ENCODE measurements at regions not wholly inside any gene's neighbourhood (a gene's known extent, or its start where the extent isn't known, plus 50 kb on each side); places are given as distances from the start of the nearest gene placed in this dataset.

DNA sequence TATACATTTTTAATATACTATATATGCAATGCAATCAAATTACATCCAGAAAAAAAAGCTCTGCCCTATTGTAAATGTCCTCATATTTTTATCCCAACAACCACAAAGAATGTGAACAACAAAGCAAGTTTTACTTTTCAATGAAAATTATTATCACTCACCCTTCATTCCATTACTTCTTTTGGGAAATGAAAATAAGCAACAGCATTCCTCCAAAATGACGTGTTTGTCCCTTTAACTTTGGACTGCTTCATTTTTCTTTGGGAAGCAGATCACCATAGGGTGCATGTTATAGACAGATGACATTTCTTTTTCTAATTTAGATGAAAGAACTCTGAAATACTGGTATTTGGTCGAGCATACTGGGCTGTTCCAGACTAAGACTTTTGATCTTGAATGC lies 667.1 kb upstream of the BOD1L1 start (continued):
- TF ChIP-seq, protein P1, sequence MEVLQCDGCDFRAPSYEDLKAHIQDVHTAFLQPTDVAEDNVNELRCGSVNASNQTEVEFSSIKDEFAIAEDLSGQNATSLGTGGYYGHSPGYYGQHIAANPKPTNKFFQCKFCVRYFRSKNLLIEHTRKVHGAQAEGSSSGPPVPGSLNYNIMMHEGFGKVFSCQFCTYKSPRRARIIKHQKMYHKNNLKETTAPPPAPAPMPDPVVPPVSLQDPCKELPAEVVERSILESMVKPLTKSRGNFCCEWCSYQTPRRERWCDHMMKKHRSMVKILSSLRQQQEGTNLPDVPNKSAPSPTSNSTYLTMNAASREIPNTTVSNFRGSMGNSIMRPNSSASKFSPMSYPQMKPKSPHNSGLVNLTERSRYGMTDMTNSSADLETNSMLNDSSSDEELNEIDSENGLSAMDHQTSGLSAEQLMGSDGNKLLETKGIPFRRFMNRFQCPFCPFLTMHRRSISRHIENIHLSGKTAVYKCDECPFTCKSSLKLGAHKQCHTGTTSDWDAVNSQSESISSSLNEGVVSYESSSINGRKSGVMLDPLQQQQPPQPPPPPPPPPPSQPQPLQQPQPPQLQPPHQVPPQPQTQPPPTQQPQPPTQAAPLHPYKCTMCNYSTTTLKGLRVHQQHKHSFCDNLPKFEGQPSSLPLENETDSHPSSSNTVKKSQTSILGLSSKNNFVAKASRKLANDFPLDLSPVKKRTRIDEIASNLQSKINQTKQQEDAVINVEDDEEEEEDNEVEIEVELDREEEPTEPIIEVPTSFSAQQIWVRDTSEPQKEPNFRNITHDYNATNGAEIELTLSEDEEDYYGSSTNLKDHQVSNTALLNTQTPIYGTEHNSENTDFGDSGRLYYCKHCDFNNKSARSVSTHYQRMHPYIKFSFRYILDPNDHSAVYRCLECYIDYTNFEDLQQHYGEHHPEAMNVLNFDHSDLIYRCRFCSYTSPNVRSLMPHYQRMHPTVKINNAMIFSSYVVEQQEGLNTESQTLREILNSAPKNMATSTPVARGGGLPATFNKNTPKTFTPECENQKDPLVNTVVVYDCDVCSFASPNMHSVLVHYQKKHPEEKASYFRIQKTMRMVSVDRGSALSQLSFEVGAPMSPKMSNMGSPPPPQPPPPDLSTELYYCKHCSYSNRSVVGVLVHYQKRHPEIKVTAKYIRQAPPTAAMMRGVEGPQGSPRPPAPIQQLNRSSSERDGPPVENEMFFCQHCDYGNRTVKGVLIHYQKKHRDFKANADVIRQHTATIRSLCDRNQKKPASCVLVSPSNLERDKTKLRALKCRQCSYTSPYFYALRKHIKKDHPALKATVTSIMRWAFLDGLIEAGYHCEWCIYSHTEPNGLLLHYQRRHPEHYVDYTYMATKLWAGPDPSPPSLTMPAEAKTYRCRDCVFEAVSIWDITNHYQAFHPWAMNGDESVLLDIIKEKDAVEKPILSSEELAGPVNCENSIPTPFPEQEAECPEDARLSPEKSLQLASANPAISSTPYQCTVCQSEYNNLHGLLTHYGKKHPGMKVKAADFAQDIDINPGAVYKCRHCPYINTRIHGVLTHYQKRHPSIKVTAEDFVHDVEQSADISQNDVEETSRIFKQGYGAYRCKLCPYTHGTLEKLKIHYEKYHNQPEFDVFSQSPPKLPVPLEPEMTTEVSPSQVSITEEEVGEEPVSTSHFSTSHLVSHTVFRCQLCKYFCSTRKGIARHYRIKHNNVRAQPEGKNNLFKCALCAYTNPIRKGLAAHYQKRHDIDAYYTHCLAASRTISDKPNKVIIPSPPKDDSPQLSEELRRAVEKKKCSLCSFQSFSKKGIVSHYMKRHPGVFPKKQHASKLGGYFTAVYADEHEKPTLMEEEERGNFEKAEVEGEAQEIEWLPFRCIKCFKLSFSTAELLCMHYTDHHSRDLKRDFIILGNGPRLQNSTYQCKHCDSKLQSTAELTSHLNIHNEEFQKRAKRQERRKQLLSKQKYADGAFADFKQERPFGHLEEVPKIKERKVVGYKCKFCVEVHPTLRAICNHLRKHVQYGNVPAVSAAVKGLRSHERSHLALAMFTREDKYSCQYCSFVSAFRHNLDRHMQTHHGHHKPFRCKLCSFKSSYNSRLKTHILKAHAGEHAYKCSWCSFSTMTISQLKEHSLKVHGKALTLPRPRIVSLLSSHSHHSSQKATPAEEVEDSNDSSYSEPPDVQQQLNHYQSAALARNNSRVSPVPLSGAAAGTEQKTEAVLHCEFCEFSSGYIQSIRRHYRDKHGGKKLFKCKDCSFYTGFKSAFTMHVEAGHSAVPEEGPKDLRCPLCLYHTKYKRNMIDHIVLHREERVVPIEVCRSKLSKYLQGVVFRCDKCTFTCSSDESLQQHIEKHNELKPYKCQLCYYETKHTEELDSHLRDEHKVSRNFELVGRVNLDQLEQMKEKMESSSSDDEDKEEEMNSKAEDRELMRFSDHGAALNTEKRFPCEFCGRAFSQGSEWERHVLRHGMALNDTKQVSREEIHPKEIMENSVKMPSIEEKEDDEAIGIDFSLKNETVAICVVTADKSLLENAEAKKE (CRISPR knock-in tag; IDR thresholded peaks at IDR 0.05) = no peak
- TF ChIP-seq, protein P2, sequence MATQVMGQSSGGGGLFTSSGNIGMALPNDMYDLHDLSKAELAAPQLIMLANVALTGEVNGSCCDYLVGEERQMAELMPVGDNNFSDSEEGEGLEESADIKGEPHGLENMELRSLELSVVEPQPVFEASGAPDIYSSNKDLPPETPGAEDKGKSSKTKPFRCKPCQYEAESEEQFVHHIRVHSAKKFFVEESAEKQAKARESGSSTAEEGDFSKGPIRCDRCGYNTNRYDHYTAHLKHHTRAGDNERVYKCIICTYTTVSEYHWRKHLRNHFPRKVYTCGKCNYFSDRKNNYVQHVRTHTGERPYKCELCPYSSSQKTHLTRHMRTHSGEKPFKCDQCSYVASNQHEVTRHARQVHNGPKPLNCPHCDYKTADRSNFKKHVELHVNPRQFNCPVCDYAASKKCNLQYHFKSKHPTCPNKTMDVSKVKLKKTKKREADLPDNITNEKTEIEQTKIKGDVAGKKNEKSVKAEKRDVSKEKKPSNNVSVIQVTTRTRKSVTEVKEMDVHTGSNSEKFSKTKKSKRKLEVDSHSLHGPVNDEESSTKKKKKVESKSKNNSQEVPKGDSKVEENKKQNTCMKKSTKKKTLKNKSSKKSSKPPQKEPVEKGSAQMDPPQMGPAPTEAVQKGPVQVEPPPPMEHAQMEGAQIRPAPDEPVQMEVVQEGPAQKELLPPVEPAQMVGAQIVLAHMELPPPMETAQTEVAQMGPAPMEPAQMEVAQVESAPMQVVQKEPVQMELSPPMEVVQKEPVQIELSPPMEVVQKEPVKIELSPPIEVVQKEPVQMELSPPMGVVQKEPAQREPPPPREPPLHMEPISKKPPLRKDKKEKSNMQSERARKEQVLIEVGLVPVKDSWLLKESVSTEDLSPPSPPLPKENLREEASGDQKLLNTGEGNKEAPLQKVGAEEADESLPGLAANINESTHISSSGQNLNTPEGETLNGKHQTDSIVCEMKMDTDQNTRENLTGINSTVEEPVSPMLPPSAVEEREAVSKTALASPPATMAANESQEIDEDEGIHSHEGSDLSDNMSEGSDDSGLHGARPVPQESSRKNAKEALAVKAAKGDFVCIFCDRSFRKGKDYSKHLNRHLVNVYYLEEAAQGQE (IDR thresholded peaks at IDR 0.05; ENCODE audit: unreplicated experiment) = no peak
- TF ChIP-seq ZNF114 (CRISPR knock-in tag; IDR thresholded peaks at IDR 0.05) (no peak), NANOG (IDR thresholded peaks at IDR 0.05; ENCODE audit: borderline replicate concordance) (no peak), ZNF331 (CRISPR knock-in tag; IDR thresholded peaks at IDR 0.05; ENCODE audit: low read depth) (no peak), JUNB (IDR thresholded peaks at IDR 0.05; ENCODE audit: unreplicated experiment) (no peak), EZH2 (IDR thresholded peaks at IDR 0.05; ENCODE audit: low read depth, unreplicated experiment) (no peak)
- TF ChIP-seq, protein P3, sequence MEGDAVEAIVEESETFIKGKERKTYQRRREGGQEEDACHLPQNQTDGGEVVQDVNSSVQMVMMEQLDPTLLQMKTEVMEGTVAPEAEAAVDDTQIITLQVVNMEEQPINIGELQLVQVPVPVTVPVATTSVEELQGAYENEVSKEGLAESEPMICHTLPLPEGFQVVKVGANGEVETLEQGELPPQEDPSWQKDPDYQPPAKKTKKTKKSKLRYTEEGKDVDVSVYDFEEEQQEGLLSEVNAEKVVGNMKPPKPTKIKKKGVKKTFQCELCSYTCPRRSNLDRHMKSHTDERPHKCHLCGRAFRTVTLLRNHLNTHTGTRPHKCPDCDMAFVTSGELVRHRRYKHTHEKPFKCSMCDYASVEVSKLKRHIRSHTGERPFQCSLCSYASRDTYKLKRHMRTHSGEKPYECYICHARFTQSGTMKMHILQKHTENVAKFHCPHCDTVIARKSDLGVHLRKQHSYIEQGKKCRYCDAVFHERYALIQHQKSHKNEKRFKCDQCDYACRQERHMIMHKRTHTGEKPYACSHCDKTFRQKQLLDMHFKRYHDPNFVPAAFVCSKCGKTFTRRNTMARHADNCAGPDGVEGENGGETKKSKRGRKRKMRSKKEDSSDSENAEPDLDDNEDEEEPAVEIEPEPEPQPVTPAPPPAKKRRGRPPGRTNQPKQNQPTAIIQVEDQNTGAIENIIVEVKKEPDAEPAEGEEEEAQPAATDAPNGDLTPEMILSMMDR (conservative IDR thresholded peaks at IDR 0.05; ENCODE audit: low read depth in 2 of 2) = no peak

All from GM23338 (cell line).